H9 (cell line): ENCODE measurements at regions not wholly inside any gene's neighbourhood (a gene's known extent, or its start where the extent isn't known, plus 50 kb on each side); places are given as distances from the start of the nearest gene placed in this dataset.

Source experiments
- DNase-seq: peaks from one replicate; pipeline ENCODE4 v3.0.0-alpha.2; 2017
- H2AFZ ChIP-seq: one replicate; pipeline ENCODE4 v1.6.1; 2013; ENCODE audit warnings: mild to moderate bottlenecking, low read length, control low read depth, moderate library complexity
- H2AK5ac ChIP-seq: 2 replicates; pipeline ENCODE4 v1.6.1; 2013; ENCODE audit warnings: low read length, control low read depth, mixed read lengths; ENCODE audit not compliant: insufficient read length
- H2BK120ac ChIP-seq: one replicate; pipeline ENCODE4 v1.6.1; 2013; ENCODE audit warnings: low read depth, mild to moderate bottlenecking, low read length, control low read depth, inconsistent platforms; ENCODE audit not compliant: poor library complexity, severe bottlenecking
- H2BK12ac ChIP-seq: 2 replicates; pipeline ENCODE4 v1.6.1; 2013; ENCODE audit warnings: low read length, control low read depth, mixed read lengths, low read depth; ENCODE audit not compliant: insufficient read length
- H2BK15ac ChIP-seq: 2 replicates; pipeline ENCODE4 v1.6.1; 2013; ENCODE audit warnings: low read depth, low read length, control low read depth
- H2BK20ac ChIP-seq: one replicate; pipeline ENCODE4 v1.6.1; 2013; ENCODE audit warnings: low read depth, mild to moderate bottlenecking, low read length, control low read depth, inconsistent platforms; ENCODE audit not compliant: poor library complexity, severe bottlenecking
- H2BK5ac ChIP-seq: 2 replicates; pipeline ENCODE4 v1.6.1; 2013; ENCODE audit warnings: low read length, control low read depth, mixed read lengths; ENCODE audit not compliant: insufficient read length
- H3K14ac ChIP-seq: 2 replicates; pipeline ENCODE4 v1.6.1; 2013; ENCODE audit warnings: low read length, control low read depth; ENCODE audit not compliant: insufficient read depth
- H3K18ac ChIP-seq: 2 replicates; pipeline ENCODE4 v1.6.1; 2013; ENCODE audit warnings: low read depth, mild to moderate bottlenecking, mixed read lengths, low read length, control low read depth; ENCODE audit not compliant: insufficient read length
- H3K23ac ChIP-seq: 2 replicates; pipeline ENCODE4 v1.6.1; 2013; ENCODE audit warnings: low read length, control low read depth, mixed read lengths, low read depth; ENCODE audit not compliant: insufficient read length
- H3K23me2 ChIP-seq: 2 replicates; pipeline ENCODE4 v1.6.1; 2013; ENCODE audit warnings: low read depth, mild to moderate bottlenecking, mixed read lengths, low read length, control low read depth; ENCODE audit not compliant: insufficient read length, poor library complexity, severe bottlenecking
- H3K27ac ChIP-seq: 2 replicates; pipeline ENCODE4 v1.5.1; 2013; ENCODE audit warnings: low read length, control low read depth, mixed read lengths, low read depth; ENCODE audit not compliant: insufficient read length
- H3K27me3 ChIP-seq: 2 replicates; pipeline ENCODE4 v1.6.1; 2013; ENCODE audit warnings: low read length, control low read depth, inconsistent platforms; ENCODE audit not compliant: insufficient read depth
- H3K4ac ChIP-seq: 2 replicates; pipeline ENCODE4 v1.6.1; 2013; ENCODE audit warnings: low read depth, mild to moderate bottlenecking, control low read depth, inconsistent platforms, low read length, moderate library complexity
- H3K4me1 ChIP-seq: 2 replicates; pipeline ENCODE4 v1.6.1; 2013; ENCODE audit warnings: low read length, control low read depth, inconsistent platforms; ENCODE audit not compliant: insufficient read depth
- H3K4me2 ChIP-seq: 2 replicates; pipeline ENCODE4 v1.6.1; 2013; ENCODE audit warnings: low read length, control low read depth, mixed read lengths; ENCODE audit not compliant: insufficient read length, insufficient read depth
- H3K56ac ChIP-seq: 2 replicates; pipeline ENCODE4 v1.6.1; 2013; ENCODE audit warnings: low read depth, mild to moderate bottlenecking, mixed read lengths, low read length, control low read depth; ENCODE audit not compliant: insufficient read length
- H3K79me1 ChIP-seq: 2 replicates; pipeline ENCODE4 v1.6.1; 2013; ENCODE audit warnings: low read depth, mild to moderate bottlenecking, moderate library complexity, low read length, control low read depth, inconsistent platforms; ENCODE audit not compliant: insufficient read depth, poor library complexity, severe bottlenecking
- H3K79me2 ChIP-seq: 2 replicates; pipeline ENCODE4 v1.6.1; 2013; ENCODE audit warnings: low read length, control low read depth, inconsistent platforms; ENCODE audit not compliant: insufficient read depth
- H3K9ac ChIP-seq: 2 replicates; pipeline ENCODE4 v1.6.1; 2013; ENCODE audit warnings: low read length, control low read depth, mixed read lengths; ENCODE audit not compliant: insufficient read length; ENCODE audit errors: extremely low read depth
- H3K9me3 ChIP-seq: one replicate; pipeline ENCODE4 v1.6.1; 2013; ENCODE audit warnings: low read depth, low read length, inconsistent platforms; ENCODE audit not compliant: control insufficient read depth
- H3T11ph ChIP-seq: one replicate; pipeline ENCODE4 v1.6.1; 2013; ENCODE audit warnings: mild to moderate bottlenecking, low read length, control low read depth, inconsistent platforms
- H4K20me1 ChIP-seq: one replicate; pipeline ENCODE4 v1.6.1; 2013; ENCODE audit not compliant: control insufficient read depth, insufficient read length, insufficient read depth
- H4K5ac ChIP-seq: 2 replicates; pipeline ENCODE4 v1.6.1; 2013; ENCODE audit warnings: low read depth, mild to moderate bottlenecking, mixed read lengths, low read length, control low read depth; ENCODE audit not compliant: insufficient read length
- H4K8ac ChIP-seq: replicated peaks from 2 replicates; pipeline ENCODE4 v1.6.1; 2013; ENCODE audit warnings: low read length, control low read depth, mixed read lengths, low read depth; ENCODE audit not compliant: insufficient read length
- H4K91ac ChIP-seq: 2 replicates; pipeline ENCODE4 v1.6.1; 2013; ENCODE audit warnings: low read depth, mild to moderate bottlenecking, moderate library complexity, mixed read lengths, low read length, control low read depth; ENCODE audit not compliant: insufficient read length
- H3K27ac Mint-ChIP-seq, 3 experiments: 2 replicates in 2 of 3; 3 replicates in 1 of 3; pipeline ENCODE4 v1.8.0; 2020 to 2021; ENCODE audit warnings: mixed read lengths in 3 of 3, mild to moderate bottlenecking in 1 of 3, moderate library complexity in 1 of 3
- H3K27me3 Mint-ChIP-seq: 2 replicates; pipeline ENCODE4 v1.8.0; 2021; ENCODE audit warnings: low read depth, mild to moderate bottlenecking, moderate library complexity, mixed read lengths
- H3K36me3 Mint-ChIP-seq, 3 experiments: 2 replicates in 2 of 3; 3 replicates in 1 of 3; pipeline ENCODE4 v1.8.0; 2020 to 2021; ENCODE audit warnings: low read depth in 3 of 3, mixed read lengths in 3 of 3; ENCODE audit not compliant: insufficient read depth in 1 of 3
- H3K4me1 Mint-ChIP-seq, 2 experiments: 2 replicates each; pipeline ENCODE4 v1.8.0; 2020; ENCODE audit warnings: mixed read lengths in 2 of 2
- H3K4me3 Mint-ChIP-seq, 2 experiments: 2 replicates in 1 of 2; 3 replicates in 1 of 2; pipeline ENCODE4 v1.8.0; 2020 to 2021; ENCODE audit warnings: mild to moderate bottlenecking in 2 of 2, mixed read lengths in 2 of 2, moderate library complexity in 1 of 2
- H3K9me3 Mint-ChIP-seq, 2 experiments: 2 replicates in 1 of 2; 3 replicates in 1 of 2; pipeline ENCODE4 v1.8.0; 2020; ENCODE audit warnings: mild to moderate bottlenecking in 2 of 2, mixed read lengths in 2 of 2, moderate library complexity in 1 of 2
- WGBS: extraction: QIAGEN DNeasy Blood & Tissue Kit; methylation state at CpG from one replicate; pipeline ENCODE4 v1.1.7; 2013; ENCODE audit warnings: missing lambda C conversion rate, low lambda C conversion rate, mixed read lengths; ENCODE audit not compliant: insufficient read length; ENCODE audit errors: extremely low coverage; 5-methylcytosine and 5-hydroxymethylcytosine counted together
- TF ChIP-seq, protein P1 (sequence below): fragments of 200-600 bp; sonication (generic); conservative IDR thresholded peaks from 3 replicates; pipeline ENCODE4 v1.8.0; 2021; ENCODE audit warnings: antibody characterized with exemption, mild to moderate bottlenecking

DNA sequence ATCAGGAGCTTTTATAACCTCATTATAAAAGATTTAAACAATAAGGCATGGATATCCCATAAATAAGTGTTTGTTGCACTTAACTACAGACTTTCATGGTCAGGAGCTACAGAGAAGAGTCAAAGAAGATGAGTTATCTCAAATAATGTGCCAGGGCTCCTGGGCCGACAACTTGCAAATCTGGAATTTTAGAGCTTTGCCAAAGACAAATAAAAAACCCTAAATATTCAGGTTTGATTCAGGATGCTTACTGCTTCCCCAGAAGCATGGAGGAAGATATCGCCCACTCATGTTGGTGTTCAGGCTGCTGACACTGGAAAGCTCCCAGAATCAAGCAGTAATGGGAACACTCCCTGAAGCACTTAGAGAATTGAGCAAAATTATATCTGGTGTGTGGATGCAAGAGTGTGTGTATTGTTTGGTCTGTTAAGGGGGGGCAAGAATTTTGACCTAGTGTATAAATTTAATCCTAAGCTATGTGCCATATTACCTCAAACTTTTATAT, 176.9 kb upstream of the ESRRG start:
- no peaks in the 10 kb centered on the region for H3K9me3 ChIP-seq
- no peaks in the 10 kb centered on the region for H3K79me2 ChIP-seq
- H3K4me1 ChIP-seq: no peaks in the 10 kb centered on the region
- WGBS: no CpG with 5 or more reads among the region's 2 CpGs
- H3K4me3 Mint-ChIP-seq: no peak overlapping the region
- no peaks in the 10 kb centered on the region for H3K23me2 ChIP-seq
- no peak overlapping the region for H2BK15ac ChIP-seq
- no peak overlapping the region for H3K23ac ChIP-seq
- H3K14ac ChIP-seq: no peak overlapping the region
- no peak overlapping the region for H2BK5ac ChIP-seq
- H3K9me3 Mint-ChIP-seq: no peaks in the 10 kb centered on the region
- no peaks in the 10 kb centered on the region for H3K27me3 Mint-ChIP-seq
- H4K5ac ChIP-seq: no peak overlapping the region
- DNase-seq: no peak
- no peak overlapping the region for H3K4ac ChIP-seq
- H3T11ph ChIP-seq: no peak overlapping the region
- no peak overlapping the region for H4K8ac ChIP-seq
- no peaks in the 10 kb centered on the region for H3K36me3 Mint-ChIP-seq
- H3K56ac ChIP-seq: no peak overlapping the region
- H4K20me1 ChIP-seq: no peaks in the 10 kb centered on the region
- no peak overlapping the region for H4K91ac ChIP-seq
- H2BK20ac ChIP-seq: no peak overlapping the region
- H2BK12ac ChIP-seq: no peak overlapping the region
- H2AK5ac ChIP-seq: no peak overlapping the region
- H2AFZ ChIP-seq: no peak overlapping the region
- H3K27ac ChIP-seq: no peak overlapping the region
- H2BK120ac ChIP-seq: no peak overlapping the region
- no peaks in the 10 kb centered on the region for H3K79me1 ChIP-seq
- H3K4me1 Mint-ChIP-seq: peaks cover 6 to 7% of the 10 kb centered on the region in 2 experiments
- H3K9ac ChIP-seq: no peak overlapping the region
- H3K27me3 ChIP-seq: no peaks in the 10 kb centered on the region
- TF ChIP-seq, protein P1, sequence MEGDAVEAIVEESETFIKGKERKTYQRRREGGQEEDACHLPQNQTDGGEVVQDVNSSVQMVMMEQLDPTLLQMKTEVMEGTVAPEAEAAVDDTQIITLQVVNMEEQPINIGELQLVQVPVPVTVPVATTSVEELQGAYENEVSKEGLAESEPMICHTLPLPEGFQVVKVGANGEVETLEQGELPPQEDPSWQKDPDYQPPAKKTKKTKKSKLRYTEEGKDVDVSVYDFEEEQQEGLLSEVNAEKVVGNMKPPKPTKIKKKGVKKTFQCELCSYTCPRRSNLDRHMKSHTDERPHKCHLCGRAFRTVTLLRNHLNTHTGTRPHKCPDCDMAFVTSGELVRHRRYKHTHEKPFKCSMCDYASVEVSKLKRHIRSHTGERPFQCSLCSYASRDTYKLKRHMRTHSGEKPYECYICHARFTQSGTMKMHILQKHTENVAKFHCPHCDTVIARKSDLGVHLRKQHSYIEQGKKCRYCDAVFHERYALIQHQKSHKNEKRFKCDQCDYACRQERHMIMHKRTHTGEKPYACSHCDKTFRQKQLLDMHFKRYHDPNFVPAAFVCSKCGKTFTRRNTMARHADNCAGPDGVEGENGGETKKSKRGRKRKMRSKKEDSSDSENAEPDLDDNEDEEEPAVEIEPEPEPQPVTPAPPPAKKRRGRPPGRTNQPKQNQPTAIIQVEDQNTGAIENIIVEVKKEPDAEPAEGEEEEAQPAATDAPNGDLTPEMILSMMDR: no peak
- H3K4me2 ChIP-seq: no peak overlapping the region
- H3K18ac ChIP-seq: no peak overlapping the region
- H3K27ac Mint-ChIP-seq: no peak overlapping the region
